Skeletal muscle tissue (tissue), 3 donors: ENCODE measurements at regions not wholly inside any gene's neighbourhood (a gene's known extent, or its start where the extent isn't known, plus 50 kb on each side); places are given as distances from the start of the nearest gene placed in this dataset.
"Not testable (repeated sequence)": the region's sequence is repeated elsewhere in the genome, so short reads cannot be mapped to it uniquely, and the experiment has no call there.

Experiments used
- H3K27ac ChIP-seq: one replicate; pipeline ENCODE4 v1.7.0; 2013; ENCODE audit warnings: mild to moderate bottlenecking, low read depth, low read length, inconsistent platforms
- H3K27me3 ChIP-seq, 3 donors: one replicate each; pipeline ENCODE4 v1.7.0; 2013; ENCODE audit warnings: low read length in 3 of 3; ENCODE audit not compliant: control insufficient read depth in 3 of 3, insufficient read depth in 3 of 3
- H3K36me3 ChIP-seq, 3 donors: one replicate each; pipeline ENCODE4 v1.7.0; 2013; ENCODE audit warnings: low read length in 3 of 3; ENCODE audit not compliant: control insufficient read depth in 3 of 3, insufficient read depth in 3 of 3
- H3K4me1 ChIP-seq, 3 donors: one replicate each; pipeline ENCODE4 v1.7.0; 2013; ENCODE audit warnings: low read length in 3 of 3, mild to moderate bottlenecking in 3 of 3; ENCODE audit not compliant: control insufficient read depth in 3 of 3, insufficient read depth in 3 of 3
- H3K4me3 ChIP-seq, 3 donors: one replicate each; pipeline ENCODE4 v1.7.0; 2013; ENCODE audit warnings: low read length in 3 of 3
- H3K9ac ChIP-seq, 3 donors: one replicate each; pipeline ENCODE4 v1.7.0; 2013; ENCODE audit warnings: low read length in 3 of 3, mild to moderate bottlenecking in 3 of 3, moderate library complexity in 2 of 3, low read depth in 1 of 3
- H3K9me3 ChIP-seq, 3 donors: one replicate each; pipeline ENCODE4 v1.7.0; 2013; ENCODE audit warnings: low read length in 3 of 3; ENCODE audit not compliant: control insufficient read depth in 3 of 3
- donor health status: Osteomylitis.

- Histone ChIP-seq H3K4me1 (no peaks in the 10 kb centered on the region), H3K4me3 (no peak overlapping the region), H3K9me3 (no peaks in the 10 kb centered on the region), H3K27me3 (no peaks in the 10 kb centered on the region), H3K9ac (no peak overlapping the region), H3K36me3 (no peaks in the 10 kb centered on the region), H3K27ac (no peak overlapping the region)
Observed at GRCh38 chrX:3516051-3516541, 169.6 kb upstream of the MXRA5 start.

DNA sequence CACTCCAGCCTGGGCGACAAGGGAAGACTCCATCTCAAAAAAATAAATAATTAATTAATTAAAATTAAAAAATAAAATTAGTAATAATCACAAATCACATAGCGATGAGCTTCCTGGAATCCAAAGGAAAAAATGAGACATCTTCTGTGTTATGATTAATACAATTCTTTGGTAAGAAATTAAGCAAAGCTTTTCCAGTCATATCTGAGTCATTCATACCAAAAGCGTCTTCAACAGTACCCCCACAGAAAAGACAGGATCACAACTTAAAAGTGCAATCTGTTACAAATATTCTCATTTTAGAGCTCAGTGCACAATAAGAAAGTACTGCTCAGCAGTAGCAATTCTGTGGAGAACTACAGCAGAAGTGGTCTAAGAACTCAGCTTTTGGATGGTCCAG, 168.5 kb upstream of the MXRA5 start:
- H3K9me3 ChIP-seq: no peaks in the 10 kb centered on the region
- H3K27me3 ChIP-seq: no peaks in the 10 kb centered on the region
- no peaks in the 10 kb centered on the region for H3K36me3 ChIP-seq
- no peaks in the 10 kb centered on the region for H3K4me1 ChIP-seq
- H3K4me3 ChIP-seq: no peak overlapping the region
- H3K27ac ChIP-seq: no peak overlapping the region
- H3K9ac ChIP-seq: no peak overlapping the region

DNA sequence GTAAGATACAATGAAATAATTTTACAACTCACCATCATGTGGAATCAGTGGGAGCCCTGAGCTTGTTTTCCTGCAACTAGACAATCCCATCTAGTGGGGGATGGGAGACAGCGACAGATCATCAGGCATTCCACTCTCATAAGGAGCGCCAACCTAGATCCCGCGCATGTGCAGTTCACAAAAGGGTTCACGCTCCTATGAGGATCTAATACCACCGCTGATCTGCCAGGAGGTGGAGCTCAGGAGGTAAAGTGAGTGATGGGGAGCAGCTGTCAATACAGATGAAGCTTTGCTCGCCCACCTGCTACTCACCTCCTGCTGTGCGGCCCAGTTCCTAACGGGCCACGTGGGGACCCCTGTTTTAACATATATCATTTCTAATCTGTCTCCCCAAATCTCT, 165.7 kb upstream of the MXRA5 start:
- not testable (repeated sequence) for H3K4me3 ChIP-seq, H3K36me3 ChIP-seq, H3K9me3 ChIP-seq, H3K9ac ChIP-seq, H3K4me1 ChIP-seq, H3K27me3 ChIP-seq, H3K27ac ChIP-seq

DNA sequence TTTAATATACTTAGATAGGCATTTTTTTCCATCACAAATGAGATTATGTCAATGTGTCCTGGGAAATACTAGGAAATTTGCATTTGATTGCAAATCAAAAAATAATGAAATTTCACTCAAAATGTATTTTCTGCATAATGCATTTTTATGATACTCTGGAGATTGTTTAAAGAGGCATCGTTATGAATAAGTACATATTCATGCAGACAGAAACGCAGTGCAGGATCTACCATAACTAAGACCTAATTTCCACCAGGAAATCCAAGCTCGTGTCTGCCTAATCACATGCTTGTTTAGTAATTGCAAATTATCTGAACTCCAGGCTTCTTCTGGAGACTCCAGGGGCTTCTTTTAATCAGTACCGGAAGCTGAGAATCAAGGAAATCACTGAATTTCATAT, 163.5 kb upstream of the MXRA5 start:
- H3K36me3 ChIP-seq: no peaks in the 10 kb centered on the region
- H3K9me3 ChIP-seq: no peaks in the 10 kb centered on the region
- no peaks in the 10 kb centered on the region for H3K4me1 ChIP-seq
- no peak overlapping the region for H3K27ac ChIP-seq
- no peaks in the 10 kb centered on the region for H3K27me3 ChIP-seq
- H3K4me3 ChIP-seq: no peak overlapping the region
- H3K9ac ChIP-seq: no peak overlapping the region

DNA sequence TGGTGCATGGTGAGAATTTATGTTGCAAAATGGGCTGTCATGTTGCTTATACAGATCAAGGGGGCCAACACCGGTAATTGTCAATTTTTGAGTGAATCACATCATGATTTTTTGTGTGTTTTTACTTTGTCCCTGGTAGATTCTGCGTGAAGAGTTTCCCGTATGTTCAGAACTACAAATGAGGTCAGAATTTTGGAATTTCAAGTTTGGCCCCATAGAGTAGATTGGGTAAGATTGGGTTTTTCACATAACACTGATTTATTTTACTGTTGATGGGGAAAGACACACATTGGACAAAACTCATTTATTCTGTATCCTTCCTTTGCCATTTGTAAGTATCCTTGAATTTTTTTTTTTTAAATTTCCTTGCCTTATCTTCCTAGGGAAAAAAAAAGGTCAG, 158.5 kb upstream of the MXRA5 start:
- Histone ChIP-seq H3K27me3 (no peaks in the 10 kb centered on the region), H3K9me3 (peaks cover 0 to 4% (median 0%) of the 10 kb centered on the region in 3 donors), H3K36me3 (no peaks in the 10 kb centered on the region), H3K9ac (no peak overlapping the region), H3K4me1 (no peaks in the 10 kb centered on the region), H3K27ac (peak overlapping the region; percentile 36), H3K4me3 (no peak overlapping the region)

DNA sequence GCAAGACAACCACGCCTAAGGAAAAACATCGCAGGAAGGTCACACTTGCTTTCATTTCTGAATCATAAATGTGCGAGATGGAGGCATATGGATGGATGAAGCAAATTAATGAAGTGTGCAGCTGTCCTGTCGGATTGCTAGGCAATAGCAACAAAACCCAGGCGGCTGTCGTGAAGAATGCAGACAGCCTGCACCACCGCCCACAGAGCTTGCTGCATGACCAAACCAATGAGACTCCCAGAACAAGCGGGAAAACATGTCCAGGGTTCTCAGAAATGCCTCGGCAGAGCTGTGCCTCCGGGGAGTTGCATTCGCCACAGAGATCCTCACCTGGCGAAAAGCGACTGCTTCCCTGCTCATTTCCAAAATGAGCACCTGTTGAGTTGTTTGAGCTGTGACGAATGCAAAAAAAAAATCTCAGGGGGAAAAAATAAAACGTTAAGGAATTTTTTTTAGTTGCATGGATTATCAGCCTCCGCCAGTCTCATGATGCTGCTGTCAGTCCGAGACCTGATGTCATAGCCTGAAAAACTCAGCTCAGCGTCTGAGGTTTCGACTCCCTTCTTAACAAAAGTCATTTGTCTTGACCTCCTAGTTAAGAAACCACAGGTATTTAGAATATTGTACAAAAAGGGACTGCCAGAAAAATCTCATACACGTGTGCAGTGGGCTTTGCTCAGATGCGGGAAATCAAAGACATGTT, 155.5 kb upstream of the MXRA5 start:
- Histone ChIP-seq H3K27ac (peak overlapping the region; percentile 28), H3K9ac (no peak overlapping the region), H3K36me3 (no peaks in the 10 kb centered on the region), H3K4me1 (no peaks in the 10 kb centered on the region), H3K27me3 (no peaks in the 10 kb centered on the region), H3K4me3 (no peak overlapping the region), H3K9me3 (peaks cover 0 to 4% (median 0%) of the 10 kb centered on the region in 3 donors)

GRCh38 chrX:3495836-3496769, 149.7 kb upstream of the MXRA5 start:
- not testable (repeated sequence) for H3K27ac ChIP-seq, H3K4me3 ChIP-seq, H3K36me3 ChIP-seq, H3K9ac ChIP-seq, H3K9me3 ChIP-seq, H3K27me3 ChIP-seq, H3K4me1 ChIP-seq

- Histone ChIP-seq H3K36me3 (no peaks in the 10 kb centered on the region), H3K9me3 (no peaks in the 10 kb centered on the region), H3K27me3 (no peaks in the 10 kb centered on the region), H3K9ac (no peak overlapping the region), H3K4me3 (no peak overlapping the region), H3K27ac (no peak overlapping the region), H3K4me1 (no peaks in the 10 kb centered on the region)
Observed at GRCh38 chrX:3493605-3494004, 147.2 kb upstream of the MXRA5 start.

- Histone ChIP-seq H3K27me3 (no peaks in the 10 kb centered on the region), H3K36me3 (no peaks in the 10 kb centered on the region), H3K4me1 (no peaks in the 10 kb centered on the region), H3K27ac (no peak overlapping the region), H3K9me3 (no peaks in the 10 kb centered on the region), H3K4me3 (no peak overlapping the region), H3K9ac (no peak overlapping the region)
Observed at GRCh38 chrX:3485727-3486126, 139.3 kb upstream of the MXRA5 start.

GRCh38 chrX:3479026-3479425, 132.6 kb upstream of the MXRA5 start:
- no peaks in the 10 kb centered on the region for H3K27me3 ChIP-seq
- H3K36me3 ChIP-seq: no peaks in the 10 kb centered on the region
- no peak overlapping the region for H3K9ac ChIP-seq
- no peaks in the 10 kb centered on the region for H3K9me3 ChIP-seq
- H3K27ac ChIP-seq: no peak overlapping the region
- H3K4me1 ChIP-seq: no peaks in the 10 kb centered on the region
- no peak overlapping the region for H3K4me3 ChIP-seq
